PC-3 (cell line): ENCODE measurements at regions not wholly inside any gene's neighbourhood (a gene's known extent, or its start where the extent isn't known, plus 50 kb on each side); places are given as distances from the start of the nearest gene placed in this dataset.

ENCODE experiments used
- ATAC-seq: fragments of 200-7000 bp; cut with Tn5 transposase; 2 replicates; pipeline ENCODE4 v1.9.1; 2020; ENCODE audit warnings: mild to moderate bottlenecking, moderate library complexity
- BruUV-seq: library from RNA; stranded (reverse); fragments of 400-500 nt; replicated peaks from 2 replicates; lab custom pipeline; 2021; lab: Mats Ljungman, UMichigan
- CTCF ChIA-PET: fragments of 300-600 bp; sonication (Branson Sonifier 250); formaldehyde crosslinking; loops from one replicate; lab custom pipeline; 2022; ENCODE audit warnings: antibody characterized with exemption; lab: Charles Lee
- POLR2A ChIA-PET: fragments of 300-600 bp; sonication (Branson Sonifier 250); formaldehyde crosslinking; loops from one replicate; lab custom pipeline; 2022; ENCODE audit warnings: antibody characterized with exemption; ENCODE audit not compliant: unreplicated experiment; lab: Charles Lee
- DNase-seq: peaks from one replicate; pipeline ENCODE4 v3.0.0-alpha.2; 2015
- H2AFZ ChIP-seq: fragments of 300-600 bp; sonication (generic); 2 replicates; pipeline ENCODE4 v1.6.0; 2016; ENCODE audit warnings: antibody characterized with exemption, low read length
- H3F3A ChIP-seq: fragments of 300-600 bp; sonication (generic); one replicate; pipeline ENCODE4 v1.6.0; 2017; ENCODE audit warnings: antibody characterized with exemption, low read length, control low read depth, mild to moderate bottlenecking; ENCODE audit not compliant: unreplicated experiment
- H3K27ac ChIP-seq: fragments of 300-600 bp; sonication (generic); 2 replicates; pipeline ENCODE4 v1.5.1; 2016; ENCODE audit warnings: mild to moderate bottlenecking, low read length
- H3K27me3 ChIP-seq: fragments of 300-600 bp; sonication (generic); 2 replicates; pipeline ENCODE4 v1.6.1; 2016; ENCODE audit warnings: low read length, mixed read lengths
- H3K36me3 ChIP-seq: fragments of 300-600 bp; sonication (generic); 2 replicates; pipeline ENCODE4 v1.6.1; 2016; ENCODE audit warnings: low read depth, mixed run types, low read length, mixed read lengths
- H3K4me1 ChIP-seq: fragments of 300-600 bp; sonication (generic); 2 replicates; pipeline ENCODE4 v1.5.1; 2016; ENCODE audit warnings: low read length; ENCODE audit not compliant: insufficient read depth
- H3K4me2 ChIP-seq: fragments of 300-600 bp; sonication (generic); 2 replicates; pipeline ENCODE4 v1.6.0; 2016; ENCODE audit warnings: low read length
- H3K4me3 ChIP-seq: fragments of 300-600 bp; sonication (generic); 2 replicates; pipeline ENCODE4 v1.5.1; 2016; ENCODE audit warnings: mild to moderate bottlenecking, low read length, mixed read lengths
- H3K79me2 ChIP-seq: fragments of 300-600 bp; sonication (generic); 2 replicates; pipeline ENCODE4 v1.6.1; 2017; ENCODE audit warnings: low read length, mixed read lengths
- H3K9ac ChIP-seq: fragments of 300-600 bp; sonication (generic); 2 replicates; pipeline ENCODE4 v1.6.0; 2016; ENCODE audit warnings: mild to moderate bottlenecking, low read length
- H3K9me2 ChIP-seq: fragments of 300-600 bp; sonication (generic); replicated peaks from 2 replicates; pipeline ENCODE4 v1.6.1; 2016; ENCODE audit warnings: mixed run types, low read length, mixed read lengths
- H3K9me3 ChIP-seq: fragments of 300-600 bp; sonication (generic); 2 replicates; pipeline ENCODE4 v1.6.1; 2016; ENCODE audit warnings: low read length, mixed read lengths
- H4K20me1 ChIP-seq: fragments of 300-600 bp; sonication (generic); 2 replicates; pipeline ENCODE4 v1.6.1; 2016; ENCODE audit warnings: low read length, mixed read lengths
- EZH2 ChIP-seq: fragments of 300-600 bp; sonication (generic); IDR thresholded peaks from one replicate; pipeline ENCODE4 v1.6.1; 2017; ENCODE audit warnings: antibody characterized with exemption, mild to moderate bottlenecking, low read length; ENCODE audit not compliant: unreplicated experiment
- EZH2phosphoT487 ChIP-seq: fragments of 300-600 bp; sonication (generic); IDR thresholded peaks from 2 replicates; pipeline ENCODE4 v1.6.1; 2018; ENCODE audit warnings: mild to moderate bottlenecking, antibody characterized with exemption, low read length, borderline replicate concordance
- intact Hi-C: fragments of 100-400 bp; cut with micrococcal nuclease; formaldehyde crosslinking; loops from 2 replicates; pipeline ENCODE4 v1.9.0; 2023
- TF ChIP-seq, protein P1 (sequence below): fragments of 300-600 bp; sonication (generic); conservative IDR thresholded peaks from 2 replicates; pipeline ENCODE4 v1.5.1; 2017; ENCODE audit warnings: antibody characterized with exemption, low read depth, mild to moderate bottlenecking, low read length

DNA sequence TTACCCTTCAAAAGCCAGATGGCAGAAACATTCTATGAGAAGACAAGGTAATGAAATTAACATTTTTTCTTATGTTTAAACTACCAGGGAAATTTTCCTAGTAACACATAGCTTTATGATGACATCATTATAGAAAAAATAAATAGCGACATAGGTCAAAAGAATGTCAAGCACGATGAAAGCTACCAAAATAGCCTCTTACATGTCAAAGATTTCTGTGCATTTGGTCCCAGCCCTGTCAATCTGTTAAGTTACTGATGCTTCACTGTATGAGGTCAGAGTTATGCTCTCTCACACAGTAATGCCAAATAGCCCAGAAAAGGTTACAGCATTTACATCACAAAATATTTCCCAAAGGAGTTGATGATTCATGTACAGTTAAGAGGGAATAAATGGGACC lies 199.8 kb upstream of the DEFB112 start:
- POLR2A ChIA-PET = no interaction called here
- intact Hi-C loops = no loop called here

DNA sequence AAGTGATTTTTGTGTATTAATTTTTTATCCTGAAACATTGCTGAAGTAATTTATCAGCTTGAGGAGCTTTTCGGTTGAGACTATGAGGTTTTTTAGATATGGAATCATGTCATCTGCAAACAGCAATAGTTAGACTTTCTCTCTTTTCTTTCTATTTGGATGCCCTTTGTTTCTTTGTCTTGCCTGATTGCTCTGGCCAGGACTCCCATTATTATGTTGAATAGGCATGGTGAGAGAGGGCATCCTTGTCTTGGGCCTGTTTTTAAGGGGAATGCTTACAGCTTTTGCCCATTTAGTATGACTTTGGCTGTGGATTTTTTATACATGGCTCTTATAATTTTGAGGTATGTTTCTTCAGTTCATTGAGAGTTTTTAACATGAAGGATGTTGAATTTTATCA lies 207.6 kb upstream of the DEFB112 start:
- Histone ChIP-seq H3K27ac (no peak overlapping the region), H3K4me2 (no peak overlapping the region), H3K4me1 (no peaks in the 10 kb centered on the region), H3K9ac (no peak overlapping the region), H4K20me1 (no peaks in the 10 kb centered on the region), H3K9me3 (no peaks in the 10 kb centered on the region), H3K27me3 (no peaks in the 10 kb centered on the region), H3K36me3 (no peaks in the 10 kb centered on the region), H3K4me3 (no peak overlapping the region), H3F3A (no peaks in the 10 kb centered on the region), H3K9me2 (no peaks in the 10 kb centered on the region), H3K79me2 (no peaks in the 10 kb centered on the region), H2AFZ (no peak overlapping the region)
- no peak for ATAC-seq
- intact Hi-C loops = no loop called here
- BruUV-seq = no TSS peak
- POLR2A ChIA-PET = no interaction called here
- TF ChIP-seq, protein P1, sequence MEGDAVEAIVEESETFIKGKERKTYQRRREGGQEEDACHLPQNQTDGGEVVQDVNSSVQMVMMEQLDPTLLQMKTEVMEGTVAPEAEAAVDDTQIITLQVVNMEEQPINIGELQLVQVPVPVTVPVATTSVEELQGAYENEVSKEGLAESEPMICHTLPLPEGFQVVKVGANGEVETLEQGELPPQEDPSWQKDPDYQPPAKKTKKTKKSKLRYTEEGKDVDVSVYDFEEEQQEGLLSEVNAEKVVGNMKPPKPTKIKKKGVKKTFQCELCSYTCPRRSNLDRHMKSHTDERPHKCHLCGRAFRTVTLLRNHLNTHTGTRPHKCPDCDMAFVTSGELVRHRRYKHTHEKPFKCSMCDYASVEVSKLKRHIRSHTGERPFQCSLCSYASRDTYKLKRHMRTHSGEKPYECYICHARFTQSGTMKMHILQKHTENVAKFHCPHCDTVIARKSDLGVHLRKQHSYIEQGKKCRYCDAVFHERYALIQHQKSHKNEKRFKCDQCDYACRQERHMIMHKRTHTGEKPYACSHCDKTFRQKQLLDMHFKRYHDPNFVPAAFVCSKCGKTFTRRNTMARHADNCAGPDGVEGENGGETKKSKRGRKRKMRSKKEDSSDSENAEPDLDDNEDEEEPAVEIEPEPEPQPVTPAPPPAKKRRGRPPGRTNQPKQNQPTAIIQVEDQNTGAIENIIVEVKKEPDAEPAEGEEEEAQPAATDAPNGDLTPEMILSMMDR = no peak
- TF ChIP-seq EZH2 (no peak), EZH2phosphoT487 (no peak)
- no peak for DNase-seq
- CTCF ChIA-PET = no interaction called here

More for the DNA sequence above, 199.8 kb upstream of the DEFB112 start:
- Histone ChIP-seq H3K9me2 (no peaks in the 10 kb centered on the region), H4K20me1 (no peaks in the 10 kb centered on the region), H2AFZ (no peak overlapping the region), H3K4me1 (no peaks in the 10 kb centered on the region), H3K4me2 (no peak overlapping the region), H3K79me2 (no peaks in the 10 kb centered on the region), H3K4me3 (no peak overlapping the region), H3K9me3 (no peaks in the 10 kb centered on the region), H3K36me3 (no peaks in the 10 kb centered on the region), H3K9ac (no peak overlapping the region), H3F3A (no peaks in the 10 kb centered on the region), H3K27ac (no peak overlapping the region), H3K27me3 (peaks cover 12% of the 10 kb centered on the region)
- no peak for ATAC-seq
- no peak for DNase-seq
- BruUV-seq = no TSS peak
- CTCF ChIA-PET = no interaction called here
- TF ChIP-seq EZH2 (no peak), EZH2phosphoT487 (no peak)
- TF ChIP-seq, protein P1 = no peak

DNA sequence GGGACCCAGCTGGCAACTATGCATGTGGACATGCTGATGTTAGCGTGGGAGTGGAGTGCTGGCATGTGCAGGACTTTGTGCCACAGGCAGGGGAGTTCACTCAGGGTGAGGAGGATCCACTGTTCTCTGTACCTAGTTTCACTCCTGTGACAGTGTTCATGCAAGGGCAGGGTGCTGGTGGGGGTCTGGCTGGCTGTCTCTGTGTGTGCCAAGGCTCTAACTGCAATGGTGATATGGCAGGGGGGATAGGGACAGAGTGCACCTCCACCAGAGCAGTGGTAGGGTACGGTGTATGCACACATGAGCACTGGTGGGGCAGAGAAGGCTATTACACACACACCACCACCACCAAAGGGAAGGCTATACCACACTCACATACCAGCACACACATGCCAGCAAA lies 210.2 kb upstream of the DEFB112 start:
- Histone ChIP-seq H3K27me3 (0 out of 2 replicates have a peak, but pooled peaks cover 6% of the 10 kb centered on the region), H3K36me3 (no peaks in the 10 kb centered on the region), H3F3A (no peaks in the 10 kb centered on the region), H3K4me2 (no peak overlapping the region), H3K9me2 (no peaks in the 10 kb centered on the region), H3K9ac (no peak overlapping the region), H2AFZ (no peak overlapping the region), H3K9me3 (no peaks in the 10 kb centered on the region), H3K27ac (no peak overlapping the region), H3K79me2 (no peaks in the 10 kb centered on the region), H4K20me1 (no peaks in the 10 kb centered on the region), H3K4me3 (no peak overlapping the region), H3K4me1 (no peaks in the 10 kb centered on the region)
- DNase-seq (no peak), ATAC-seq (no peak)
- POLR2A ChIA-PET = no interaction called here
- no TSS peak for BruUV-seq
- intact Hi-C loops = loop anchor here (10.0 kb wide), 1 partner anchor 345 kb away; no protein-coding TSS in a partner anchor
- CTCF ChIA-PET = no interaction called here
- TF ChIP-seq EZH2 (no peak), EZH2phosphoT487 (no peak)
- TF ChIP-seq, protein P1 = no peak
